Caco-2 (cell line): ENCODE measurements at regions not wholly inside any gene's neighbourhood (a gene's known extent, or its start where the extent isn't known, plus 50 kb on each side); places are given as distances from the start of the nearest gene placed in this dataset.

Experiments used
- BruUV-seq: library from RNA; stranded (reverse); fragments of 400-500 nt; replicated peaks from 2 replicates; lab custom pipeline; 2021; lab: Mats Ljungman, UMichigan
- CTCF ChIA-PET: fragments of 300-600 bp; sonication (Branson Sonifier 250); formaldehyde crosslinking; loops from one replicate; lab custom pipeline; 2022; ENCODE audit warnings: antibody characterized with exemption; lab: Charles Lee
- POLR2A ChIA-PET: fragments of 300-600 bp; sonication (Branson Sonifier 250); formaldehyde crosslinking; loops from one replicate; lab custom pipeline; 2022; ENCODE audit warnings: antibody characterized with exemption; lab: Charles Lee
- DNase-seq, 2 experiments: peaks; one replicate each; pipeline versions ENCODE4 v3.0.0 to v3.0.0-alpha.2; 2020 to 2022
- H3K27me3 ChIP-seq: replicated peaks from 2 replicates; pipeline ENCODE4 v1.6.0; 2011; ENCODE audit warnings: low read length; ENCODE audit not compliant: control insufficient read depth, insufficient read depth
- H3K36me3 ChIP-seq: 2 replicates; pipeline ENCODE4 v1.5.1; 2011; ENCODE audit warnings: low read length; ENCODE audit not compliant: control insufficient read depth, insufficient read depth
- H3K4me1 ChIP-seq: fragments of 250-450 bp; sonication (Bioruptor Pico); 2 replicates; pipeline ENCODE4 v1.5.1; 2020; ENCODE audit warnings: mild to moderate bottlenecking
- H3K4me3 ChIP-seq: 2 replicates; pipeline ENCODE4 v1.5.1; 2011; ENCODE audit warnings: low read depth, mild to moderate bottlenecking, control low read depth, low read length
- H3K9me3 ChIP-seq: fragments of 250-450 bp; sonication (Bioruptor Pico); 2 replicates; pipeline ENCODE4 v1.5.1; 2020; ENCODE audit warnings: mild to moderate bottlenecking, moderate library complexity
- H3K27ac Mint-ChIP-seq: one replicate; pipeline ENCODE4 v1.8.0; 2022; ENCODE audit warnings: mixed read lengths; ENCODE audit not compliant: unreplicated experiment
- H3K27me3 Mint-ChIP-seq: one replicate; pipeline ENCODE4 v1.8.0; 2022; ENCODE audit warnings: mixed read lengths; ENCODE audit not compliant: insufficient read depth, unreplicated experiment
- H3K36me3 Mint-ChIP-seq: one replicate; pipeline ENCODE4 v1.8.0; 2022; ENCODE audit warnings: mild to moderate bottlenecking, mixed read lengths; ENCODE audit not compliant: insufficient read depth, unreplicated experiment
- H3K4me1 Mint-ChIP-seq: one replicate; pipeline ENCODE4 v1.8.0; 2022; ENCODE audit warnings: low read depth, mixed read lengths; ENCODE audit not compliant: unreplicated experiment
- H3K4me3 Mint-ChIP-seq: one replicate; pipeline ENCODE4 v1.8.0; 2022; ENCODE audit warnings: mild to moderate bottlenecking, moderate library complexity, mixed read lengths; ENCODE audit not compliant: unreplicated experiment
- H3K9me3 Mint-ChIP-seq: one replicate; pipeline ENCODE4 v1.8.0; 2022; ENCODE audit warnings: mixed read lengths; ENCODE audit not compliant: unreplicated experiment
- CTCF ChIP-seq, 2 experiments: fragments of 200-600 bp in 1 of 2; IDR thresholded peaks; 1 replicate in 1 of 2; 2 replicates in 1 of 2; pipeline versions ENCODE4 v1.5.1 to v1.8.0; 2011 to 2022; ENCODE audit warnings: antibody characterized with exemption in 1 of 2, control low read depth in 1 of 2, inconsistent platforms in 1 of 2, low read depth in 1 of 2, low read length in 1 of 2, mild to moderate bottlenecking in 1 of 2, moderate library complexity in 1 of 2; ENCODE audit not compliant: insufficient read depth in 1 of 2, severe bottlenecking in 1 of 2, unreplicated experiment in 1 of 2
- intact Hi-C: fragments of 100-400 bp; cut with micrococcal nuclease; formaldehyde crosslinking; loops from one replicate; pipeline ENCODE4 v1.10.0; 2022; ENCODE audit not compliant: unreplicated experiment

- no peak for TF ChIP-seq CTCF (IDR thresholded peaks at IDR 0.05; ENCODE audit: insufficient read depth in 1 of 2, low read depth in 1 of 2, low read length in 1 of 2, severe bottlenecking in 1 of 2, unreplicated experiment in 1 of 2)
- H3K27me3 Mint-ChIP-seq: no peaks in the 10 kb centered on the region
Measured at GRCh38 chr2:63658176-63658968, 69.6 kb downstream of the MDH1 start.

GRCh38 chr2:63660060-63660459, 71.3 kb downstream of the MDH1 start:
- DNase-seq: no peak
- ChIA-PET CTCF (no interaction called here), POLR2A (no interaction called here)
- intact Hi-C loops: loop anchor here (5.0 kb wide), 1 partner anchor 43 kb away; no protein-coding TSS in a partner anchor
- H3K27me3 Mint-ChIP-seq: no peaks in the 10 kb centered on the region
- peaks cover 14% of the 10 kb centered on the region for H3K4me1 Mint-ChIP-seq
- H3K4me1 ChIP-seq: peaks cover 32% of the 10 kb centered on the region
- no peaks in the 10 kb centered on the region for H3K27me3 ChIP-seq
- H3K4me3 ChIP-seq: no peak overlapping the region
- BruUV-seq: no TSS peak
- no peaks in the 10 kb centered on the region for H3K36me3 Mint-ChIP-seq
- no peak overlapping the region for H3K27ac Mint-ChIP-seq
- no peak for TF ChIP-seq CTCF (IDR thresholded peaks at IDR 0.05; ENCODE audit: insufficient read depth in 1 of 2, low read depth in 1 of 2, low read length in 1 of 2, severe bottlenecking in 1 of 2, unreplicated experiment in 1 of 2)
- H3K4me3 Mint-ChIP-seq: no peak overlapping the region
- H3K9me3 ChIP-seq: no peaks in the 10 kb centered on the region
- H3K36me3 ChIP-seq: no peaks in the 10 kb centered on the region
- peaks cover 11% of the 10 kb centered on the region for H3K9me3 Mint-ChIP-seq

More at GRCh38 chr2:63658176-63658968, 69.6 kb downstream of the MDH1 start:
- no peaks in the 10 kb centered on the region for H3K36me3 Mint-ChIP-seq
- POLR2A ChIA-PET: interaction anchor here (0.6 kb wide), 1 partner anchor 16 kb away, joined by 4 read pairs; no protein-coding TSS in a partner anchor
- intact Hi-C loops: no loop called here
- H3K4me1 ChIP-seq: peaks cover 30% of the 10 kb centered on the region
- peaks cover 22% of the 10 kb centered on the region for H3K9me3 Mint-ChIP-seq
- no peaks in the 10 kb centered on the region for H3K27me3 ChIP-seq
- no peak overlapping the region for H3K4me3 Mint-ChIP-seq
- H3K9me3 ChIP-seq: no peaks in the 10 kb centered on the region
- no peak for DNase-seq
- H3K4me1 Mint-ChIP-seq: peaks cover 10% of the 10 kb centered on the region
- no TSS peak for BruUV-seq
- CTCF ChIA-PET: no interaction called here
- H3K4me3 ChIP-seq: no peak overlapping the region
- H3K27ac Mint-ChIP-seq: no peak overlapping the region
- H3K36me3 ChIP-seq: no peaks in the 10 kb centered on the region

GRCh38 chr2:63661076-63661475, 72.3 kb downstream of the MDH1 start:
- peaks cover 10% of the 10 kb centered on the region for H3K9me3 Mint-ChIP-seq
- peaks cover 14% of the 10 kb centered on the region for H3K4me1 Mint-ChIP-seq
- Histone ChIP-seq H3K27me3 (no peaks in the 10 kb centered on the region), H3K9me3 (no peaks in the 10 kb centered on the region), H3K4me1 (peaks cover 32% of the 10 kb centered on the region), H3K4me3 (no peak overlapping the region), H3K36me3 (no peaks in the 10 kb centered on the region)
- intact Hi-C loops: loop anchor here (5.0 kb wide), 1 partner anchor 44 kb away; no protein-coding TSS in a partner anchor
- H3K36me3 Mint-ChIP-seq: no peaks in the 10 kb centered on the region
- no peak for TF ChIP-seq CTCF (IDR thresholded peaks at IDR 0.05; ENCODE audit: insufficient read depth in 1 of 2, low read depth in 1 of 2, low read length in 1 of 2, severe bottlenecking in 1 of 2, unreplicated experiment in 1 of 2)
- ChIA-PET CTCF (no interaction called here), POLR2A (no interaction called here)
- H3K4me3 Mint-ChIP-seq: no peak overlapping the region
- DNase-seq: no peak
- no peak overlapping the region for H3K27ac Mint-ChIP-seq
- BruUV-seq: no TSS peak
- no peaks in the 10 kb centered on the region for H3K27me3 Mint-ChIP-seq
